Sigmoid colon (tissue), 4 donors: ENCODE measurements at regions not wholly inside any gene's neighbourhood (a gene's known extent, or its start where the extent isn't known, plus 50 kb on each side); places are given as distances from the start of the nearest gene placed in this dataset.

Source experiments
- CTCF ChIP-seq, 4 experiments: fragments of 450-650 bp in 3 of 4; fragments of 200-600 bp in 1 of 4; IDR thresholded peaks; one replicate each; pipeline ENCODE4 v1.5.1; 2016 to 2019; ENCODE audit warnings: antibody characterized with exemption in 4 of 4, mild to moderate bottlenecking in 3 of 4, moderate library complexity in 2 of 4
- EP300 ChIP-seq, 4 donors: sonication (generic); formaldehyde crosslinking; IDR thresholded peaks; one replicate each; pipeline ENCODE4 v1.6.1; 2017; ENCODE audit warnings: antibody characterized with exemption in 4 of 4
- POLR2A ChIP-seq, 2 donors: fragments of 450-650 bp; IDR thresholded peaks; one replicate each; pipeline ENCODE4 v1.6.1; 2016; ENCODE audit warnings: antibody characterized with exemption in 2 of 2, mild to moderate bottlenecking in 2 of 2, moderate library complexity in 2 of 2
- POLR2AphosphoS5 ChIP-seq, 4 donors: sonication (generic); formaldehyde crosslinking; IDR thresholded peaks; one replicate each; pipeline ENCODE4 v1.6.1; 2017; ENCODE audit warnings: antibody characterized with exemption in 4 of 4

DNA sequence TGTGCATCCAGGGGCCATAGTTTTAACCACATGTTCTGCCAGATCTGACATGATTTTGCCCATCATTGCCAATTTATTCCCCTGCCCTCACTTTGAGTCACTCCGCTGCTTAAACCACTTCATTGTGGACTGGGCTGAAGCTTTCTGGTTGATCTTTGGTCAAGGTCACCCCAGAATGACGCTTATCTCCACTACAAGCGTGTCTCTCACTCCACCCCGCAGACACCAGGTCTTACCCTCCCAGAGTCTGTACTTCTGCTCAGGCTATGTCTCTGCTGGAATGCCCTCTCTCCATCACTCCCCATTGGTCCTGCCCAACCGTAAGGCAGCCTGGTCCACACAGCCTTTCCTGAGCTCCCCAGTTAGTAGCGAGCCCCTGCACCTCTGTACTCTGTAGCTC is 170.5 kb upstream of the SYT13 start:
- no peak for TF ChIP-seq CTCF (IDR thresholded peaks at IDR 0.05)
- no peak for TF ChIP-seq EP300 (IDR thresholded peaks at IDR 0.05)
- no peak for TF ChIP-seq POLR2A (IDR thresholded peaks at IDR 0.05)
- no peak for TF ChIP-seq POLR2AphosphoS5 (IDR thresholded peaks at IDR 0.05)
